ENCODE measurements at regions not wholly inside any gene's neighbourhood (a gene's known extent, or its start where the extent isn't known, plus 50 kb on each side); places are given as distances from the start of the nearest gene placed in this dataset.

GRCh38 chr18:14905350-14905749 is 157.4 kb downstream of the ANKRD30B start:
- in situ Hi-C loops (cut with MboI; ENCODE audit: low pct_unique_long_range_greater_than_20kb, low sequenced_read_pairs), result no loop called here
- DNase-seq, result no peak

- in situ Hi-C loops (cut with MboI; ENCODE audit: low pct_unique_long_range_greater_than_20kb, low sequenced_read_pairs), result no loop called here
- no peak for DNase-seq
Observed at GRCh38 chr18:14905979-14906378, 158.0 kb downstream of the ANKRD30B start.

GRCh38 chr18:14907420-14907819 is 159.4 kb downstream of the ANKRD30B start:
- DNase-seq, result no peak
- in situ Hi-C loops (cut with MboI; ENCODE audit: low pct_unique_long_range_greater_than_20kb, low sequenced_read_pairs), result no loop called here

GRCh38 chr18:14908541-14908940 is 160.6 kb downstream of the ANKRD30B start:
- DNase-seq, result no peak
- in situ Hi-C loops (cut with MboI; ENCODE audit: low pct_unique_long_range_greater_than_20kb, low sequenced_read_pairs), result no loop called here

GRCh38 chr18:14912967-14913366 is 165.0 kb downstream of the ANKRD30B start:
- in situ Hi-C loops (cut with MboI; ENCODE audit: low pct_unique_long_range_greater_than_20kb, low sequenced_read_pairs), result no loop called here
- no peak for DNase-seq

GRCh38 chr18:14914121-14914520 is 166.1 kb downstream of the ANKRD30B start:
- in situ Hi-C loops (cut with MboI; ENCODE audit: low pct_unique_long_range_greater_than_20kb, low sequenced_read_pairs), result no loop called here
- no peak for DNase-seq

GRCh38 chr18:14914771-14915170 is 166.8 kb downstream of the ANKRD30B start:
- in situ Hi-C loops (cut with MboI; ENCODE audit: low pct_unique_long_range_greater_than_20kb, low sequenced_read_pairs), result no loop called here
- no peak for DNase-seq

- in situ Hi-C loops (cut with MboI; ENCODE audit: low pct_unique_long_range_greater_than_20kb, low sequenced_read_pairs), result no loop called here
- DNase-seq, result no peak
Observed at GRCh38 chr18:14916181-14916580, 168.2 kb downstream of the ANKRD30B start.

- in situ Hi-C loops (cut with MboI; ENCODE audit: low pct_unique_long_range_greater_than_20kb, low sequenced_read_pairs), result no loop called here
Observed at GRCh38 chr18:14916851-14917250, 168.9 kb downstream of the ANKRD30B start.

GRCh38 chr18:14917311-14917710 is 169.3 kb downstream of the ANKRD30B start:
- in situ Hi-C loops (cut with MboI; ENCODE audit: low pct_unique_long_range_greater_than_20kb, low sequenced_read_pairs), result no loop called here
- no peak for DNase-seq

More at GRCh38 chr18:14916851-14917250, 168.9 kb downstream of the ANKRD30B start:
- DNase-seq, result no peak

GRCh38 chr18:14919666-14920065 is 171.7 kb downstream of the ANKRD30B start:
- in situ Hi-C loops (cut with MboI; ENCODE audit: low pct_unique_long_range_greater_than_20kb, low sequenced_read_pairs), result no loop called here
- DNase-seq, result no peak

- in situ Hi-C loops (cut with MboI; ENCODE audit: low pct_unique_long_range_greater_than_20kb, low sequenced_read_pairs), result no loop called here
- DNase-seq, result no peak
Observed at GRCh38 chr18:14921031-14921430, 173.1 kb downstream of the ANKRD30B start.

- in situ Hi-C loops (cut with MboI; ENCODE audit: low pct_unique_long_range_greater_than_20kb, low sequenced_read_pairs), result no loop called here
- DNase-seq, result no peak
Observed at GRCh38 chr18:14921547-14921946, 173.6 kb downstream of the ANKRD30B start.

- in situ Hi-C loops (cut with MboI; ENCODE audit: low pct_unique_long_range_greater_than_20kb, low sequenced_read_pairs), result no loop called here
- no peak for DNase-seq
Observed at GRCh38 chr18:14922031-14922430, 174.1 kb downstream of the ANKRD30B start.

GRCh38 chr18:14922965-14923565 is 175.1 kb downstream of the ANKRD30B start:
- in situ Hi-C loops (cut with MboI; ENCODE audit: low pct_unique_long_range_greater_than_20kb, low sequenced_read_pairs), result no loop called here
- no peak for DNase-seq

GRCh38 chr18:14924226-14924625 is 176.3 kb downstream of the ANKRD30B start:
- in situ Hi-C loops (cut with MboI; ENCODE audit: low pct_unique_long_range_greater_than_20kb, low sequenced_read_pairs), result no loop called here
- DNase-seq, result no peak

GRCh38 chr18:14925281-14925709 is 177.3 kb downstream of the ANKRD30B start:
- in situ Hi-C loops (cut with MboI; ENCODE audit: low pct_unique_long_range_greater_than_20kb, low sequenced_read_pairs), result no loop called here
- no peak for DNase-seq

- DNase-seq, result no peak
- in situ Hi-C loops (cut with MboI; ENCODE audit: low pct_unique_long_range_greater_than_20kb, low sequenced_read_pairs), result no loop called here
Observed at GRCh38 chr18:14927701-14928100, 179.7 kb downstream of the ANKRD30B start.

- in situ Hi-C loops (cut with MboI; ENCODE audit: low pct_unique_long_range_greater_than_20kb, low sequenced_read_pairs), result no loop called here
- no peak for DNase-seq
Observed at GRCh38 chr18:14928396-14928795, 180.4 kb downstream of the ANKRD30B start.

- in situ Hi-C loops (cut with MboI; ENCODE audit: low pct_unique_long_range_greater_than_20kb, low sequenced_read_pairs), result no loop called here
Observed at GRCh38 chr18:14930076-14930475, 182.1 kb downstream of the ANKRD30B start.

GRCh38 chr18:14930576-14930975 is 182.6 kb downstream of the ANKRD30B start:
- no peak for DNase-seq
- in situ Hi-C loops (cut with MboI; ENCODE audit: low pct_unique_long_range_greater_than_20kb, low sequenced_read_pairs), result no loop called here

More at GRCh38 chr18:14930076-14930475, 182.1 kb downstream of the ANKRD30B start:
- no peak for DNase-seq
